ENCODE measurements at regions not wholly inside any gene's neighbourhood (a gene's known extent, or its start where the extent isn't known, plus 50 kb on each side); places are given as distances from the start of the nearest gene placed in this dataset.

DNA sequence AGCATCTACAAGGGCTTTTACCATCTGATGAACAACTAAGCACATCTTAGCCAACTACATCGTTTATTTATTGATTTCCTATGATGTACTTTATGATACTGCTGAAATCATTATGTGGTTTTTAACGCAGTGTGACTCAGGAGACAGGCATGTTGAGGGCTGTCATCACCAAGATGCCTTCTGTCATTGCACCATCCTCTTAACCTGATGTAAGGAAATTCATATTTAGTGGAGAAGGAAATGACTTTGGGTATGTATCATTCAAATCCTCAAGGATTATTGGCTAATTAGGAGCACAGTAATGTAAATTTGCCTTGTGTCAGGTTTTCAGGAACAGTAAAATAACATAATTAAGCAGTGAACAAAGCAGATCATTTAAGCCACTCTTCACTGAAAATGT is 138.5 kb upstream of the MGMT start:
- no peak for DNase-seq (ENCODE audit: low read depth in 2 of 3, low spot score in 2 of 3)

DNA sequence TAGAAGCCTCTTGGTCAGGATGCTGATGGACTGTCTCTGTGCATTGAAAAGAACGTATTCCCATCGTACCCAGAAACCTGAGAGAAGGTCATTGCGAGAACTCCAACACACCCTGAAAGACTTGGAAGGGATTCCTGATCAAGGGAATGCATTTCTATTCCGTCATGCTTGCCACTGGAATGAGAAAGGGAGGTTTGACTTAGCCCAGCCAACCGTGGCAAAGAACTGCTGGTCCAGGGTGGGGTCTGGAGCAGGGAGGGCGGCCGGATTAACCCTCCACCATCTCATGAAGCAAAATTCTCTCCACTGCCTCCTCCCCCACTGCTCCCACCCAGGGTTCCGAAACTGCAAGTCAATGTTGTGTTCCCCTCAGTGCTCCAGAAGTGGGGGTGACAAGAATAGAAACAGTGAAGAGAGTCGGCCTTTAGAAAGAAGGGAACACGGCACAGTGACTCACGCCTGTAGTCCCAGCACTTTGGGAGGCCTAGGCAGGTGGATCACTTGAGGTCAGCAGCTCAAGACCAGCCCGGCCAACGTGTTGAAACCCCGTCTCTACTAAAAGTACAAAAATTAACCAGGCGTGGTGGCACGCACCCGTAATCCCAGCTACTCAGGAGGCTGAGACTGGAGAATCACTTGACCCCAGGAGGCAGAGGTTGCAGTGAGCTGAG is 137.5 kb upstream of the MGMT start:
- no peak for DNase-seq (ENCODE audit: low read depth in 2 of 3, low spot score in 2 of 3)

DNA sequence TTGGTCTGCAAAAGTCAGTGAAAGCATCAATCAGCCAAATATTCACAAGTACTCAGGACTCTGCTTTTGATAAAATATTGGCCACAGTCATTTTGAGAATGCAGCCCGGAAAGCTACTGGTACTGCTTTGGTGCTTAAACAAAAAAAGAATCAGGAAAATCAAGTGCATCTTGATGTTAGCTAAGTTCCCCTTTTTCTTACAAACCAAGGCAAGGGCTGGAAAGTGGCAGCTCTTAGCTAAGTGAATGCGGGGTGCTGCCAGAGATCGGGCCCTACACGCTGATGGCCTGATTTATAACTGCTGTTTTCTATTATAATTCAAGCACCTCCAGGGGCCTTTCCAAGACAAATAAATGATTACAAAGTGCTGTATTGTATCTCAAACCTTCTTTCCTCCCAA is 136.8 kb upstream of the MGMT start:
- DNase-seq (ENCODE audit: low read depth in 2 of 3, low spot score in 2 of 3) = no peak

DNA sequence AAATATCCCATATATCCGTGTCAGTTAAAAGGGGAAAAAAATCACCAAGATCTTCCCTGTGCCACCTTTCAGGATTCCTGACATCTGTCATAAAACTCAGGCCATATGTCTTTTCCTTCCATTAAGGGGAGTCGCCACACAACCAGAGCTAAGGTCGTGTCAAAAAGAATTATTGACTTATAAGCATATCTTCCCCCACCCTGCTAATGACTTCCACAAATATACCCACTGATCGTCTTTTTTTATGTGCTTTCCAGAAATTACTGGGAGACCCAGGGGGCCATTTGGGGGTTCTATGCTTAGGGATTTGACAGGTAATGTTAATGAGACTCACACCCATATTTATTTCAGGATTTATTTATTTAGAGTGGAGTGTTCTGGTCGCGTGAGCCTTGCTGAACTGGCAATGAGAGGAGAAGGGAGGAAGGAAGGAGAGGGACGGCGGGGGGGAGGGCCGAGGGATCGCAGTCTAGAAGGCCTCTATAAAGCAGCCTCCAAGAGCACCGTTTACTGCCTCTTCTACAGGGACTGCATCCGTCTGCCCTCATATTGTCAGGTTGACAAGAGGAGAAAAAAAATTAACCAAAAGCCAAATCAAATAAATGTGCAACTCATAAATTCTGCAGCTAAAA is 135.7 kb upstream of the MGMT start:
- no peak for DNase-seq (ENCODE audit: low read depth in 2 of 3, low spot score in 2 of 3)

DNA sequence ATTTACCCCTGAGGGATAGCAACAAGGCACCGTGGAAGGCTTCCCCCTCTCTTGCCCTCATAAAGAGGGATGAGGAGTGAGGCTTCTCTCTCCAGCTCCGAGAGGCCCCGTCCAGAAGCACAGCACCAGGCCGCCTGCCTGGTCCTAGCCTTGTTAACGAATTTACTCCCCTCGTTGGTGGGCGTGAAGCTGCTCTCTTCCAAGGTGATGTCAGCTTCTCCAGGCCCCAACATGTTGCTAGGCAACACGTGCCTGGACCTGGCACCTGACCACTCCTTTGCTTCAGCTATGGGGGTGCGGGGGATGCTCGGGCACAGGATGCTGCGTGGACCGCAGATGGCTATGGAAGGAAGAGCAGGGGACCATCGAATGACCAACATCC is 135.2 kb upstream of the MGMT start:
- no peak for DNase-seq (ENCODE audit: low read depth in 2 of 3, low spot score in 2 of 3)

DNA sequence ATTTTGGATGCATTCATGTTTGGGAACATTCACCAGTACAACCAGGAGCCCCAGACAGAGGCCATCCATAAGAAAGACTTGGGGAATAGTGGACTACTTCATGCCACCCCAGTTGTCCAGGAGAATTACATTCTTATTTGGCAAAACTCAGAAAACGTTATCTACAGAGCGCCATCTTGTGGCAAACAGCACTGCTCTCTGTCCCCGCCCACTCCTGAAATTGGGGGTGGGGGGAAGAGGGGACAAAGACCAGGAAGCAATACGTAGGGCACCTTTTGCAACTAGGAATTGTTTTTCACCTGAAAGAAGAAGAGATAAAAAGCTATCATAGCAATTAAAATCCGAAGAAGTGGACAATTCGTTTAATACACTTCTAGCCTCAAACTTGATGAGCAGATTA is 134.6 kb upstream of the MGMT start:
- no peak for DNase-seq (ENCODE audit: low read depth in 2 of 3, low spot score in 2 of 3)

DNA sequence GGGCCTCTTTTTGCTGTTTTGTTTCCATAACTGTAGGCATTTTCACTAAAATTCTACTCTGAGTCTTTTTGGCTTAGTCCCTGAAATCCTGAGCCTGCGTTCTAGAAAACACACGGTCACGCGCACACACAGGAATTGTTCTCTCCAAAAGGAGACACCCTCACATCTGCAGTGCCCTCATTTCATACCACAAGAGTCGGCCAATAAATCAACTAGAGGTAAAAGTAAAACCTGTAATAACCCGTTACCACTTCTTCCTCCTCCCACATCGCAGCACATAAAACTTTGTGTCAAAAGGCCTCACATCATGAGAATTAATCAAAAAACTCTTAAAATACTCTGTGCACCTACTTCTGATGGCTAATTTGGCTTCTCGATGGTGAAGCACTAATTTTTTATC is 133.3 kb upstream of the MGMT start:
- no peak for DNase-seq (ENCODE audit: low read depth in 2 of 3, low spot score in 2 of 3)

DNA sequence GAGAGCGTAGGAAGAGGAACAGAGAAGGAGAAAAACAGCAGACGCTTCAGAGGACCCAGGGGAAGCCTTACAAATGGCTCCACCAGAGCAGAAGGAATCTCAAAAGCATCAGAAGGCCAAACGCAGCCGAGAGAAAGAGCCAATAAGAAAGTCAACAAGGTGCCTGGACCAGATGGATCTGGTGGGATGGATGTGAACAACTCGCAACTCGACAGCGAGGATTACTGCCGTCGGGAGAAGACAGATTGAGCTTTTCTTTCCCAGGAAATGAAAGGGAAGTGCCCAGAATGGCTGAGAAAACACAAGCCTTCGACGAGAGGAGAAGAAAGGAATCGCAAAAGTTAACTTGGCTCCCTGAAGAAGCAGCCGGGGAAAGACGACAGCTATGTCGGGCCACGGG is 132.8 kb upstream of the MGMT start:
- no peak for DNase-seq (ENCODE audit: low read depth in 2 of 3, low spot score in 2 of 3)

DNA sequence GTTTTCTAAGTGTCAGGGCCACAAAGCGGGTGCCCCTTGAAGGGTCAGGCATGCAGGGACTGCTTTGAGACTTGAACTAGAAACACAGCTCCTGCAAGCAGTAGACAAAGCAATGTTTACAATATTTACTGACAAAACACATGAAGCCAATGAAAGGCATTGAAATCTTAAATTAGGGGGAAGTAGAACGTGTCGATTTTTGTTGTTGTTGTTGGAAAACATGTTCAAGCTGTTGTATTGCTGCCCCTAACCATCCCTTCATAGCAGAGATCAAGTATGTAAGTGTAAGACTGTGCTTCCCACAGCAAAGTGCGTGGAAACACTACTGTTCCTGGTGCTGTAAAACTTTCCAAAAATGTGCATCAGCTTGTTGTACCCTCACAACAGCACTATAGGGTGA is 131.6 kb upstream of the MGMT start:
- DNase-seq (ENCODE audit: low read depth in 2 of 3, low spot score in 2 of 3) = no peak

DNA sequence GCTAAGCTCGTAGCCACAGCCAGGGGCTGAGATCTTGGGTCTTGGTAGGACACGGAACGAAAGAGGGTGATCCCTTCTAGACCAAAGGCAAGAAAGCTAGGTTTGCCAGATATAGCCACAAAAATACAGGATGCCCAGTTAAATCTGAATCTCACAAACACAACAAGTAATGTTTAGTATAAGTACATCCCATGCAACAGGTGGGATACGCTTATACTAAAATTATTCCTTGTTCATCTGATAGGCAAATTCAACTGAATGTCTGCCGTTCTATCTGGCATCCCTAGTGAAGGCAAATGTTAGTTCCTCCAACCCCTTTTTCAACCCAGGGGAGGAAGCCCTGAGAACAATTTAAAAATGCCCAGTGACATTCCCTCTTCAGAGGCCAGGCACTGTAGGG is 131.1 kb upstream of the MGMT start:
- no peak for DNase-seq (ENCODE audit: low read depth in 2 of 3, low spot score in 2 of 3)

DNA sequence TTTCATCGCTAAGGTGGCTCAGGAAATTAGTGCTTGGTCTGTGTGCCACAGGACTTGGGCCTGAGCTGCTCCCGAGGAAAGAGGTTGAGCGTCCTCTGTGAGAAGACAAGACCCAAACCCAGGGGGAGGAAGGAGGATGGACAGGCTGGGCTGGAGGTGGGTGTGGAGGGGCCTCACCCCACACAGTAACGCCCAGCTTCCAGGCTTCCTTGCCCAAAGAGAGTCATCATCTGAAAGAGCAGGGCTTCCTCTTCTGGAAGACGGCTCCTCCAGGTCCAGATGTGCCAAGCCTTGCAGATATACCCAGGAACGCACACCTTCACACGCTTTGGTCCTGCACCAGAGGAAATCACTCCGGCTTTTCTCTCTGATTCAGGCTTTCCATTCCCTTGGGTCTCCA is 127.8 kb upstream of the MGMT start:
- no peak for DNase-seq (ENCODE audit: low read depth in 2 of 3, low spot score in 2 of 3)

DNA sequence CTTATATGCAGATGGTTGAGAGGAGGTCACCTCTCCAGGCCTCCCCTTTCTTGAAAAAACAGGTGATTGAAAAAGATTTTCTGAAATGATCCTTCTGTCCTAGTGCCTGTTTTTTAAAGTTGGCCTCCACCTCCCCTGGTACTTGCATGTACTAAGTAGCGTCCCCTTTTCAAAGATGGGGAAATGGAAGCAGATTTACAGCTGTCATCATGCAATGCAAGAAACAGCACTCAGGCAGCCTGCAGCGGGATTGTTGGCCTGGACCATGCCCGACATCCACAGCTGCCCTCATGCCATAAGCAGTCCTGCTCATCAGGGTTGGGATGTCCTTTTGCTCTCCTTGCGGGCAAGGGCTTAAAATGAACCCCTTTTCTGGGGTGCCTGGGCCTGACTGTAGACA is 127.2 kb upstream of the MGMT start:
- DNase-seq (ENCODE audit: low read depth in 2 of 3, low spot score in 2 of 3) = no peak

DNA sequence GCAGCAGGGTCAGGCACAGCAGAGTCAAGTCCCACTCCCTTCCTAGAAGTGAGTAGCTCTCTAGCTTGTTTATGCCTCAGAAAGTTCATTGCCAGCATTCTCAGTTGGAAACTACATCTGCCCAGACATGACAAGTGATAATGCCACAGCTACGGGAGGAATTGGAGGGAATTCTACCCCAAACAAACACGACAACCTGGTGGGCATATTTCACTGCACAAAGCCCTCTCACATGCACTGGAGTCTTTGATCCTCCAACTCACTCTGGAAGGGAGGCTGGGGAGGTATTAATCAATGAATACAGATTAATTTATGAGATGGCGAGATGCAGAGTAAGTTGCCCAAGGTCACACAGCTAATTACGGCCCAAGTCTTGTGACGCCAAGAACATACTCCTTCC is 126.0 kb upstream of the MGMT start:
- no peak for DNase-seq (ENCODE audit: low read depth in 2 of 3, low spot score in 2 of 3)

DNA sequence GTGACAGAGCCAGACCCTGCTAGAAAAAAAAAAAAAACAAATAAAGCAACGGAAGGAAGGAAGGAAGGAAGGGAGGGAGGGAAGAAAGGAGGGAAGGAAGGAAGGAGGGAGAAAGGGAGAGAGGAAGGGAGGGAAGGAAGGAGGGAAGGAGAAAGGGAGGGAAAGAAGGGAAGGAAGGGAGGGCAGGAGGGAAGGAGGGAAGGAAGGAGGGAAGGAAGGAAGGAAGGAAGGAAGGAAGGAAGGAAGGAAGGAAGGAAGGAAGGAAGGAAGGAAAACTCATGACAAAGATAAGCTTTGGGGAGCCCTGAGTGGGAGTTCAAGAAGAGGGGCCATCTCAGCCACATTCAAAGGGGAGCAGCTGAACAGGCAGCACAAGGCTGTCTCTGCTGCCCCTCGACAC is 124.7 kb upstream of the MGMT start:
- no peak for DNase-seq (ENCODE audit: low read depth in 2 of 3, low spot score in 2 of 3)

DNA sequence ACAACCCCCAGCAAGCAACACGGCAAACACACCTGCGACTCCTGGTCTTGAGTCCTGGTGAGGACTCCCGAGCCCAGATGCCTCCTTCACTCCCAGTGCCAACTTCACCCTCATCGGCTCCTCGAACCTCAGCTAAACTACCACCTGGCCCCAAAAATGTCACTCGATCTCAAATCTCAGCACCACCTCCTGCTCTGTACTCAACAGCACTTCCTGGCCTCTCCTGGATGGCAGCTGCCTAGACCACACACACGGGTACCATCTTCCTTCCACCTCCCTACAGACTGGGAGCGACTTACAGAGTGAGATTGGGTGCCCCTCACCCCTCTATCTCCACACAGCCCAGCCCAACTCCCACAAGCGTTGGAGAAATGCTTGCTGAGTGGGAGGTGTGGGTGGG is 123.9 kb upstream of the MGMT start:
- no peak for DNase-seq (ENCODE audit: low read depth in 2 of 3, low spot score in 2 of 3)

DNA sequence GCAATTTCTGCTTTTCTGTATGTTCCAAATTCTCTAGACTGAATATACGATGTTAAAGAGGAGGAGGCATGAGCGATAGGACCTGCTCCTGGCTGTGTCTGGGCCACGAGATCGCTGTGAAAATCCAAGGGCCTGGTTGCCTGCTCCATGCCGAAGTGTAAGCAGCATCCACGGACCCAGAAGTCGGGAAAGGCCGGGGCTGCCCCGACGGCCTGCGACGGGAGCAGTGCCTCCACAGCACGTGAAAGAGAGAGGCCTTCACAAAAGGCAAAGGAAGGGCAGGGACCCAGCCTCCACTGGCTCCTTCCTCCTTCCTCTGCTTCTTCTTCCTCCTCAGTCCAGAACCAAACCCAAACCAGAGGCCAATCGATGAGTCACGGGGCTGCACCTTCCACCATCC is 122.9 kb upstream of the MGMT start:
- DNase-seq (ENCODE audit: low read depth in 2 of 3, low spot score in 2 of 3) = no peak

DNA sequence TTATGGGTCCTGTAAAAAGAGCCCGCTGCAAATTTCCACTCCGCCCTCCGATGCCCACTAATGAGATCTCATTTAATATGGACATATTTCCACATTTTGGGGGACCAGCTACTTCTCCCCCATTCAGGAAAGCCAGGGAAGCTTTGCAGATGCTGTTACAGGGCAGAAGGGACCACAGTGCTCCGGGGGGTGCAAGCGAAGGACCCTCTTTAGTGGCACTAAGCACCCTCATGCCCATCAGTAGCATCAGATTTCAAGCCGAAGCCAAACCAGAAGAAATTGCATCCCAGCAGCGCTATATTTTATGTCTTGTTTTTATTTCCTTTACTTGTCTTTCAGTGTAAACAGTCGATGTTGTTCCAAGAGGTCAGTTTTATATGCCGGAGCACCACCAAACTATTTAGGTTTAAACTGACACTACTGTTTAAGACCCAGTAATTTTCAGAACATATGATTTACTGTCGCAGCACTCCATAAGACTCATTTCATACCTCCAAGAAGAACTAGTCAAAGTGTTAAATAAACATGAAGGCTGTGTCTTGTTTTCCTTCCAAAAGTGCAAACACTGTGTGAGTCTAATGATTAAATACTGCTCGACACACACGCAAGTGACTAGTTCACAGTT is 122.2 kb upstream of the MGMT start:
- no peak for DNase-seq (ENCODE audit: low read depth in 2 of 3, low spot score in 2 of 3)

DNA sequence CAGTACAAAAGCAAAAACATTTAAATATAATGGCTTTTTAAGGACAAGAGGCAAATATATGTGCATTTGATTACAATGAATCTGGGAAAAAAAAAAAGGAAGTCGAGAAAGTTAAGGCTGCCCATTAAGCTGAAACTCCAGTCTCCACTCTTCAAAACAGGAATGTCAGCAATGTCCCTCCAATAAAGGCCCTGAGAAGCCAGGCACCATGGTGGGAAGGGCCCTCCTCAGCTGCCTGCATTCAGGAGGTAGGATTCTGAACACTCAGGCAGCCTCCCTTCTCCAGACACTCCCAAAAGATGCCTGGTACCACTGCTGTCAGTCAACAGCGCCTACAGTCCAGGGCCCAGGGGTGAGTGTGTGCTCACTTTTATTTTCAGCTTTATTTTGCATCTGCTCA is 121.3 kb upstream of the MGMT start:
- no peak for DNase-seq (ENCODE audit: low read depth in 2 of 3, low spot score in 2 of 3)

DNA sequence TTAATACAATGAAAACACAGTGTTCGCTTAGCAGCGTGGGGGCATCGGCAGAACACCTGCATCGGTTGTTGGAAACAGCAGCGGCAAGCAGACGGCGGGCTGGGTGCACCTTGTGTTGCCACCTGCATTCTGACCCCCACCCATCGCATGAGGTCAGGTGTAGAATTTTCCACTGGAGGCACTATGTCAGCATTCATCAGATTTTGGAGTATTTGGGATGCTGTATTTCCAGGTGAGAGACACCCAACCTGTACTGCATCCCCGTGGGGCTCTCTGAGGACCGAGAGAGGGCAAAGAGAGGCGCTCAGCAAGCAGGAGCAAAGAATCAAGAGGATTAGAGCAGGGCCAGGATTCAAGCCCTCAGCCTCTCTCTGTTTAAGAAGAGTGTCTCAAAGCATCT is 116.4 kb upstream of the MGMT start:
- no peak for DNase-seq (ENCODE audit: low read depth in 2 of 3, low spot score in 2 of 3)

DNA sequence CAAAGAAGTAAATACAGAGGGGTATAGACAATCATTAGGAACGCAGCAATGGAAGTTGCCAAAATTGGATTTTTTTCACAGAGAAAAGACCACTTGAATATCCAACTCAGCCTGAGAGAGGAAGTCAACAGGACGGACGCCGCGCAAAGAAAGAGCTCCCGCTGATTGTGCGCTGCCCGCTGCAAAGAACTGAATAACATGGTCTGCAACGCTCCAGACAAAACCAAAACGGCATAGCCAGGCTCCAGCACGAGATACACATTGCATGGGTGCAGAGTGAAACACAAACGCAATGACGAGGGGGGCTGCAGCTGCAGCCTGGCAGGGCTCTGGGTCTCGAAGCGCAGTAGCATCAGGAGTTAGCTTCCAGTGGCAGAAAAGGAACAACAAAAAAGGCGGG is 113.9 kb upstream of the MGMT start:
- DNase-seq (ENCODE audit: low read depth in 2 of 3, low spot score in 2 of 3) = no peak

DNA sequence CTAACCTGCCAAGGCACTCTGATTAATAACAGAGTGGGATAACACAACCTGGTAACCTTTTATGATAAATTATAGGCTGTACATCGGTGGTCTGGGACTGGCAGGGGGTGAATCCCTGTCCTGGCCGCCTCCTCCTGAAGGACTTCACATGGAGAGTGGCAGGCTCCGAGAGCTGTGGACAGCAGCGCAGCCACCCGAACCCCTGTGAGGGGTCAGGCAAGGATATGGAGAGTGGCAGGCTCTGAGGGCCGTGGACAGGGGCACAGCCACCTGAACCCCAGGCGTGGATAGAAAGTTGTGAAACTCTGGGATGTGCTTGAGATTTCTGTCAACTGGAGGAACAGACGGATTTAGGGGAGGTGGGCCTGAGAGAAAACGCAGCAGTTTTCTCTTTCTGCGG is 107.0 kb upstream of the MGMT start:
- DNase-seq (ENCODE audit: low read depth in 2 of 3, low spot score in 2 of 3) = no peak

DNA sequence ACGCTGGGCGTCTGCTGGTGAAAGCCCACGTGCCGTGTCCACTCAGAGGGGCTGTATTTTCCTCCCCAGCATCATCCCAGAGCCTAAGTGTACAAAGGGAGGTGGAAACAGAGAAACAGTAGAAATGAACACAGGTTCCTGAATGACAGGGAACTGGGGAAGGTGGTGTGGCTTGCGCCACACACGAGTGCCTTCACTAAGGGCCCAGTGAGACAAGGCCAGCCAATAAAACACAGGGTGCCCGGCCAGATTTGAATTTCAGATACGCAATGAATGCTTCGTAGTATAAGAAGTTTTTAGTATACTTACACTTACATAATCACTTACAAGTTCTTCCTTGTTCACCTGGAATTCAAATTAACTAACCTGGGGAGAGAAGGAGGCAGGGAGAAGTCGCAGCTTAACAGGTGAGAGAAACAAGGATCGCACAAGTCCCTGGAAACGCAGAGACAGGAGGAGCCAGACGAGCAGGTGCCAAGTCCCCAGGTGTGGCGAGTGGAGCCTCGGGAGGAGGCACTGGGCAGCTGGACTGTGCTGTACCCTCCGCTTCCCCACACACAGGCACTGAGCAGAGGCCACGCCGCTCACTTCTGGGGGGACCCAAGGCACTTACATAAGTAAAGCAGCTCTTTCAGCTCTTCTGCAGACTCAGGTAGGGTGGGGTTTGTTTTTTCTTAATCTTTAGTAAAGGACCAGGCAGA is 105.2 kb upstream of the MGMT start:
- DNase-seq (ENCODE audit: low read depth in 2 of 3, low spot score in 2 of 3) = no peak
